CMK (cell line): ENCODE measurements at regions not wholly inside any gene's neighbourhood (a gene's known extent, or its start where the extent isn't known, plus 50 kb on each side); places are given as distances from the start of the nearest gene placed in this dataset.
"Not testable (repeated sequence)": the region's sequence is repeated elsewhere in the genome, so short reads cannot be mapped to it uniquely, and the experiment has no call there.

Experiments used
- DNase-seq: peaks from one replicate; pipeline ENCODE4 v3.0.0-alpha.2; 2010; ENCODE audit warnings: low read depth

GRCh38 chr15:95180530-95180929 lies 949.2 kb downstream of the MCTP2 start:
- no peak for DNase-seq

GRCh38 chr15:95182091-95182490 lies 950.7 kb downstream of the MCTP2 start:
- DNase-seq = no peak

GRCh38 chr15:95192923-95193322 lies 961.6 kb downstream of the MCTP2 start:
- no peak for DNase-seq

GRCh38 chr15:95194746-95195145 lies 963.4 kb downstream of the MCTP2 start:
- DNase-seq = no peak

DNA sequence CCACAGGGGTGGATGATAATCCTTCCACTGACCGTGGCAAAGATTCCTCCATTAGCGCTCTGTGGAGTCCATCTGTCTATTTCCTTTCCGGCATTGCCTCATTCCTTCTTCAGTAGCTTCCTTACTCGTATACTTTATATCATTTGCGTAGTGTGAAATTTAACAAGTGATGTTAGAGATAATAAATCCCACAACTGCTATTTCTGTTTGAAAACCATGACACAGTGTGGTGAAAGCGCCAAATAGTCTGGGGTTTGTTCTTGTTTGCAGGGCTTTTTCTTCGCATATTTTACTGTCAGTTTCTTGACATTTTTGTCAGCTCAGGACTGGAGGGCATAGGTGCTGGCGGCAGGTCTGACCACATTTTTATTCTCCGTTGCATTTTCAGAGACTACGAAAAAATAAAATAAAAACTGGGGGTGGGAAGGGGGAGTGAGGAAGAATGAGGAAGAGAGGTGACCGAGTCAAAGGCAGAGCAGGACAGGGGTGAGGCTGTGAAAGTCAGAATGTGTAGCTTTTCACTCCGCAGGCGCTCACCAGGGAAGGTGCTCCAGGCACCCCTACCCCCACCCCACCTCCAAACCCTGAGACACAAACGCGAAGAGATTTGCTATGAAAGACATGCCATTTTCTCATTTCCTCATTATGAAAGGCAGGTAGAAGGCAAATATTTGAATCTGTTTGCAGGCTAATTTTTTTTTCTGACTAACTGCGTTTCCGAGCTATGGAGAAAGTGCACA lies 965.0 kb downstream of the MCTP2 start:
- DNase-seq = no peak

GRCh38 chr15:95202569-95203349 lies 971.4 kb downstream of the MCTP2 start:
- DNase-seq = no peak

- no peak for DNase-seq
These were observed 973.7 kb downstream of the MCTP2 start for GRCh38 chr15:95205077-95205476.

GRCh38 chr15:95205830-95206229 lies 974.5 kb downstream of the MCTP2 start:
- not testable (repeated sequence) for DNase-seq

DNA sequence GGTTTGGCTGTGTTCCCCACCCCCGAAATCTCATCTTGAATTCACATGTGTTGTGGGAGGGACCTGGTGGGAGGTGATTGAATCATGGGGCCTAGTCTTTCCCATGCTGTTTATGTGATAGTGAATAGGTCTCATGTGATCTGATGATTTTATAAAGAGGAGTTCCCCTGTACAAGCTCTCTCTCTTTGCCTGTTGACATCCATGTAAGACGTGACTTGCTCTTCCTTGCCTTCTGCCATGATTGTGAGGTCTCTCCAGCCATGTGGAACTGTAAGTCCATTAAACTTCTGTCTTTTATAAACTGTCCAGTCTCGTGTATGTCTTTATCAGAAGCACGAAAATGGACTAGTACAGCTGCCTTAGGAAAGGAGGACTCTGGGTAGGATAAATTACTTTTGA lies 976.7 kb downstream of the MCTP2 start:
- no peak for DNase-seq

- DNase-seq = no peak
These were observed 977.6 kb downstream of the MCTP2 start for GRCh38 chr15:95208988-95209387.

DNA sequence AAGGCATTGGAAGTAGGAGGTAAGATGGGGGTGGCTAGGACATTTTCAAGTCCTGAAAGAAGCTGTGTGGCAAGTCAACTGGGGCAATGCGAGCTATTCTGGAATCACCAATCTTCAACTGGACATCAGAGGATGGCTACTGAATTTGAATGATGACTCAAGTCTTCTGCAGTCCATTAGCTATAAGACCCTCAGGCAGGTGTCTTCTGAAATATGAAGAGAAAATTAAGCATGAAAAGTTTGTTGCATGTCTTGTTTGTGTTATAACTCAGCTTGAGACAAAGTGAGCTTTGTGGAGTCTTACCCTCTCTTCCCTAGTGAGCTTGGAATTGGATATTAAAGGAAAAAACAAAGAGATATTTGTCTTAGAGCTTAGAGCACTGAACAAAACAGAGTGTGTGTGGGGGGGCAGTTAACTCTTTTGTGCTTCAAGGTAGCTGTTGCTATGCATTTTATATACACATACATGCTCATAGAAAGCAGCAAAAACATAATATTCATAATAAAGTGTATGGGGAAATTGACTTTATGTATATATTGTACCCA lies 979.1 kb downstream of the MCTP2 start:
- DNase-seq = no peak

DNA sequence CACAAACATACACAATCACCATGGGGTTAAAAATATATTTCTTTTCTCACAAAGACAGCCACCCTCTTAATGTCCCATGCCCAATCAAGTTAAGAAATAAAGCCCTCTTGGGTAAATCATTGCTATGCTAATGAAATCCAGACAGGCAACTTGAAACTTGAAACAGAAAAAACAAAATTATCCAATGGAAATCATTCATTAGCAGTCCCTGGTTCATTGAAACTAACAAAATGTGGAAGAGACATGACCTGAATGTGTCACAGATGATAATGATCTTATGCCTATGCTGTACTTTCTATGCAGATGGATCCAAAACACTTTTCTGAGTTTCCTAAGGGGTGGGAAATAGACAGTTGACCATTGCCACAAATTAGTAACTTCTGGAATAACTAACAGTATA lies 983.7 kb downstream of the MCTP2 start:
- DNase-seq = no peak

DNA sequence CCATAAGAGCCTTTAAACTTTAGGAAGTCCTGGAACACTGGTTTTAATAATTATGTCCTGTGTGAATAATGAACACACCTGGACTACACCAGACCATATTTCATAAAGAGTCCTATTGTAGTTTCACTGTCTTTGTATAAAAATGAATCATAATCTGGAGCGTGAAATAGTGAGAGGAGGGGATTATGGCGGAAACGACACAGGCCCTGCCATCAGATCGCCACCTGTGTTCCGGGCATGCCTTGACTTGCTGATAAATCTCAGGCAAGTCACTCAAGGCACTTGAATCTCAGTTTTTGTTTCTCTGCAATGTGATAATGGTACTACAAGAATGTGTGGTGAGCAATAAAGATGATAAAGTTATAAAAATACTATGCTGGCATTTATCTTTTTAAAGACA lies 995.5 kb downstream of the MCTP2 start:
- DNase-seq = no peak

DNA sequence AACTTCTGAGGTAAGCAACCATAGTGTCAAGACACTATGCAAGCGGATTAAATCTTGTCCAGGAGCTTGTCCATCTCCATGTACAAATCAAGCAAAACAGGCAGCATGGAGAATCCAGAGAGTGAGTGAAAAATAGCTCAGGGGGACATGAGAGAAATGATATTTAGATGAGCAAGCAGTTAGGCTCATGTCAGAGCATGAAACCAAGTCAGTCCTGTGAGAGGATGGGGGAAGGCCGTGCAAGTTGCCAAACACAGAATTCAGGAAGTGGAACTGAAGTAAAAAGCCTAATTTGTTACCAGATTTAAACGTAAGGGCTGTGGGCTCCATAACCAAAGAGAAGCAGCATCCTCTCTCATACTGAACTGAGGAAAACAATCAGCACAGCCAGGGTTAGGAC lies 995.9 kb downstream of the MCTP2 start:
- no peak for DNase-seq

- no peak for DNase-seq
These were observed 997.6 kb downstream of the MCTP2 start for GRCh38 chr15:95228856-95229555.

DNA sequence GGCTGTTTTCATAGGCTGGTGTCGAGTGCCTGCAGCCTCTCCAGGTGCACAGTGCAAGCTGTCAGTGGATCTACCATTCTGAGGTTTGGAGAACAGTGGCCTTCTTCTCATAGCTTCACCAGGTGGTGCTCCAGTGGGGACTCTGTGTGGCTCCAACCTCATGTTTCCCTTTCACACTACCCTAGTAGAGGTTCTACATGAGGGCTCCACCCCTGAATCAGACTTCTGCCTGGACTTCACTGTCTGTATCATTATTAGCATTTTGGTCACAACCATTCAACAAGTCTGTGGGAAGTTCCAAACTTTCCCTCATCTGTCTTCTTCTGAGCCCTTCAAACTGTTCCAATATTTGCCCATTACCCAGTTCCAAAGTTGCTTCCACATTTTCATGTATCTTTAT lies 1003.7 kb downstream of the MCTP2 start:
- no peak for DNase-seq

DNA sequence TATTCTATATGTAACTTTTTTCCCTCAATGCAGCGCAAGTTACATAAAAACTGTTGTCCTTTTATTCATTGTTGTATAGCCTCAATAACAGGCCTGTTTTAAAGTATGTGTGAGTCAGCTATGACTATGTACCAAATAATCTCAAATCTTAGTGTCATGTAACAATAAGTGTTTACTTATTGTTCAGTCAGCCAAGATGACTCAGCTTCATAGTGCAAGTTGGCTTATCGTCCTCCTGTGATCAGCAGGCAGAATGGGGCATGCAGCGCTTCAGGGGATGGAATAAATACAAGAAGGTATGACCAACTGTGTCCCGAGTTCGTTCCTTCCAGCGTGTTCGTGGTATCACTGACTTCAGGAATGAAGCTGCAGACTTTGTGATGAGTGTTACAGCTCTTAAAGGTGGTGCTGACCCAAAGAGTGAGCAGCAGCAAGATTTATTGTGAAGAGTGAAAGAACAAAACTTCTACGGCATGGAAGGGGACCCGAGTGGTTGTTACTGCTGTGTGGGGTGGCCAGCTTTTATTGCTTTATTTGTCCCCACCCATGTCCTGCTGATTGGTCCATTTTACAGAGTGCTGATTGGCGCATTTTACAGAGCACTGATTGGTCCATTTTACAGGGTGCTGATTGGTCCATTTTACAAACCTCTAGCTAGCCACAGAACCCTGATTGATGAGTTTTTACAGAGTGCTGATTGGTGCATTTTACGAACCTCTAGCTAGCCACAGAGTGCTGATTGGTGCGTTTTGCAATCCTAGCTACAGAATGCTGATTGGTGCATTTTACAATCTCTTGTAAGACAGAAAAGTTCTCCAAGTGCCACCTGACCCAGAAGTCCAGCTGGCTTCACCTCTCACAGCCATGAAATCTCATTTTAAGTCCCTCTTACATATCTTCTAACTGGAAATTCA lies 1016.0 kb downstream of the MCTP2 start:
- no peak for DNase-seq

DNA sequence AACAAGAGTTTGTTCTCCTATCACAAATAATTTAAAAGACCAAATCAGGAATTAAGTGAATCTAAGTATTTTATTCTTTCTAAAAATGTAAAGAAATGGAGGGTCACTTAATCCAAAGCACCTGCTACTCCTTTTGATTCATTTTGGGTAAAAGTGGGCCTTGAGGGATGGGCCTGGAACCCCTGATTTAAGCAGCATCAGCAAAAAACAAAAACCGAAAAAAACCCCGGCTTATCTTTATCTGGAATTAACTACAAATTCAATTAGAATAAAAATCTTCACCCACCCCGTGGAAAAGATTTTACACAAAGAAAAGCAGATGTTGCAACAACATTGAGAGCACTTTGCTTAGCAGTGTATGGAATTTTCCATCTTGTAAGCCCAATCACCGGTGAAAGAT lies 1018.2 kb downstream of the MCTP2 start:
- no peak for DNase-seq

- DNase-seq = no peak
These were observed 1021.0 kb downstream of the MCTP2 start for GRCh38 chr15:95252404-95252803.

DNA sequence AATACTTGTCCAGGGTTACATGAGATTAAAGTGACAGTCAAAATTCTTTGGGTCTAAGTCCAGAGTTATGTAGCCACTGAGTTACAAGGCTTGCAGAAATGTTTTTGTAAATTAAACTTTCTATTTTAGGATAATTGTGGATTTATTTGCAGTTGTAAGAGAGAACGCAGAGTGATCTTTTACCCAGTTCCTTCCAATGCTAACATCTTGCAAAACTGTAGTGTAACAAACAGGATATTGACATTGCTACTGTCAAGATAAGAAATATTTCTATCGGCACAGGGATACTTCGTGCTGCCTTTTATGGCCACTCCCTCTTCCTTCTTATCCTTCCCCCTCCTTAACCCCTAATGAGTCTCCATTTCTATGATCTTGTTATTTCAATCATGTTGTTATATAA lies 1022.9 kb downstream of the MCTP2 start:
- DNase-seq = no peak

- peak; percentile 33 for DNase-seq
These were observed 1028.2 kb downstream of the MCTP2 start for GRCh38 chr15:95259513-95259912.

- DNase-seq = peak; percentile 85
These were observed 1028.6 kb downstream of the MCTP2 start for GRCh38 chr15:95259965-95260364.
